ENCODE measurements at regions not wholly inside any gene's neighbourhood (a gene's known extent, or its start where the extent isn't known, plus 50 kb on each side); places are given as distances from the start of the nearest gene placed in this dataset.

- TF ChIP-seq YY1 (IDR thresholded peaks at IDR 0.05; ENCODE audit: insufficient read depth, insufficient read length) (no peak), ZNF274 (IDR thresholded peaks at IDR 0.05; ENCODE audit: low read depth, low read length) (no peak), SUZ12 (IDR thresholded peaks at IDR 0.05; ENCODE audit: extremely low read depth, insufficient read depth, insufficient read length) (no peak)
These were observed 153.3 kb upstream of the SLC44A1 start for GRCh38 chr9:105091004-105091640.

Data from NT2/D1 (cell line).